ENCODE measurements at regions not wholly inside any gene's neighbourhood (a gene's known extent, or its start where the extent isn't known, plus 50 kb on each side); places are given as distances from the start of the nearest gene placed in this dataset.

GRCh38 chr18:40407909-40408308, 1547.1 kb upstream of the PIK3C3 start:
- Histone ChIP-seq H3K27me3 (ENCODE audit: control insufficient read depth in 2 of 2, insufficient read depth in 1 of 2, low read length in 1 of 2) (no peaks in the 10 kb centered on the region), H3K9me3 (ENCODE audit: control insufficient read depth in 2 of 2, insufficient read depth in 1 of 2, low read length in 1 of 2) (no peaks in the 10 kb centered on the region), H3K4me1 (ENCODE audit: control insufficient read depth in 2 of 2, insufficient read depth in 2 of 2, low read length in 2 of 2) (no peaks in the 10 kb centered on the region), H3K36me3 (ENCODE audit: control insufficient read depth in 2 of 2, insufficient read depth in 2 of 2, low read length in 1 of 2) (no peaks in the 10 kb centered on the region), H3K27ac (ENCODE audit: low read depth in 1 of 2, low read length in 1 of 2) (no peak overlapping the region), H3K4me3 (ENCODE audit: low read length in 2 of 2) (no peak overlapping the region)
- 69% methylated on average over 3 of the region's 3 CpGs for WGBS
- DNase-seq (ENCODE audit: low read depth in 6 of 9, low spot score in 9 of 9), result no peak

GRCh38 chr18:40404284-40404683, 1550.8 kb upstream of the PIK3C3 start:
- no peaks in the 10 kb centered on the region for H3K36me3 ChIP-seq (ENCODE audit: control insufficient read depth in 2 of 2, insufficient read depth in 2 of 2, low read length in 1 of 2)
- 93% methylated on average over 1 of the region's 1 CpG for WGBS

GRCh38 chr18:40402052-40402451, 1553.0 kb upstream of the PIK3C3 start:
- Histone ChIP-seq H3K36me3 (ENCODE audit: control insufficient read depth in 2 of 2, insufficient read depth in 2 of 2, low read length in 1 of 2) (no peaks in the 10 kb centered on the region), H3K4me3 (ENCODE audit: low read length in 2 of 2) (no peak overlapping the region), H3K4me1 (ENCODE audit: control insufficient read depth in 2 of 2, insufficient read depth in 2 of 2, low read length in 2 of 2) (no peaks in the 10 kb centered on the region), H3K27ac (ENCODE audit: low read depth in 1 of 2, low read length in 1 of 2) (no peak overlapping the region), H3K9me3 (ENCODE audit: control insufficient read depth in 2 of 2, insufficient read depth in 1 of 2, low read length in 1 of 2) (no peaks in the 10 kb centered on the region), H3K27me3 (ENCODE audit: control insufficient read depth in 2 of 2, insufficient read depth in 1 of 2, low read length in 1 of 2) (no peaks in the 10 kb centered on the region)
- no peak for DNase-seq (ENCODE audit: low read depth in 6 of 9, low spot score in 9 of 9)
- 93% methylated on average over 1 of the region's 1 CpG for WGBS

More at GRCh38 chr18:40404284-40404683, 1550.8 kb upstream of the PIK3C3 start:
- H3K9me3 ChIP-seq (ENCODE audit: control insufficient read depth in 2 of 2, insufficient read depth in 1 of 2, low read length in 1 of 2), result no peaks in the 10 kb centered on the region
- H3K27me3 ChIP-seq (ENCODE audit: control insufficient read depth in 2 of 2, insufficient read depth in 1 of 2, low read length in 1 of 2), result no peaks in the 10 kb centered on the region
- no peak for DNase-seq (ENCODE audit: low read depth in 6 of 9, low spot score in 9 of 9)
- no peak overlapping the region for H3K4me3 ChIP-seq (ENCODE audit: low read length in 2 of 2)
- H3K27ac ChIP-seq (ENCODE audit: low read depth in 1 of 2, low read length in 1 of 2), result no peak overlapping the region
- H3K4me1 ChIP-seq (ENCODE audit: control insufficient read depth in 2 of 2, insufficient read depth in 2 of 2, low read length in 2 of 2), result no peaks in the 10 kb centered on the region

GRCh38 chr18:40388121-40388520, 1566.9 kb upstream of the PIK3C3 start:
- 93% methylated on average over 2 of the region's 2 CpGs for WGBS
- Histone ChIP-seq H3K4me3 (ENCODE audit: low read length in 2 of 2) (no peak overlapping the region), H3K27me3 (ENCODE audit: control insufficient read depth in 2 of 2, insufficient read depth in 1 of 2, low read length in 1 of 2) (no peaks in the 10 kb centered on the region), H3K9me3 (ENCODE audit: control insufficient read depth in 2 of 2, insufficient read depth in 1 of 2, low read length in 1 of 2) (no peaks in the 10 kb centered on the region), H3K36me3 (ENCODE audit: control insufficient read depth in 2 of 2, insufficient read depth in 2 of 2, low read length in 1 of 2) (no peaks in the 10 kb centered on the region), H3K27ac (ENCODE audit: low read depth in 1 of 2, low read length in 1 of 2) (no peak overlapping the region), H3K4me1 (ENCODE audit: control insufficient read depth in 2 of 2, insufficient read depth in 2 of 2, low read length in 2 of 2) (no peaks in the 10 kb centered on the region)
- no peak for DNase-seq (ENCODE audit: low read depth in 6 of 9, low spot score in 9 of 9)

- Histone ChIP-seq H3K27ac (ENCODE audit: low read depth in 1 of 2, low read length in 1 of 2) (no peak overlapping the region), H3K36me3 (ENCODE audit: control insufficient read depth in 2 of 2, insufficient read depth in 2 of 2, low read length in 1 of 2) (no peaks in the 10 kb centered on the region), H3K4me1 (ENCODE audit: control insufficient read depth in 2 of 2, insufficient read depth in 2 of 2, low read length in 2 of 2) (no peaks in the 10 kb centered on the region), H3K27me3 (ENCODE audit: control insufficient read depth in 2 of 2, insufficient read depth in 1 of 2, low read length in 1 of 2) (no peaks in the 10 kb centered on the region), H3K9me3 (ENCODE audit: control insufficient read depth in 2 of 2, insufficient read depth in 1 of 2, low read length in 1 of 2) (no peaks in the 10 kb centered on the region), H3K4me3 (ENCODE audit: low read length in 2 of 2) (no peak overlapping the region)
- no peak for DNase-seq (ENCODE audit: low read depth in 6 of 9, low spot score in 9 of 9)
- WGBS, result 99% methylated on average over 3 of the region's 3 CpGs
These were observed 1567.8 kb upstream of the PIK3C3 start for GRCh38 chr18:40387130-40387787.

GRCh38 chr18:40382197-40382596, 1572.8 kb upstream of the PIK3C3 start:
- H3K4me1 ChIP-seq (ENCODE audit: control insufficient read depth in 2 of 2, insufficient read depth in 2 of 2, low read length in 2 of 2), result no peaks in the 10 kb centered on the region
- H3K36me3 ChIP-seq (ENCODE audit: control insufficient read depth in 2 of 2, insufficient read depth in 2 of 2, low read length in 1 of 2), result no peaks in the 10 kb centered on the region
- no peaks in the 10 kb centered on the region for H3K9me3 ChIP-seq (ENCODE audit: control insufficient read depth in 2 of 2, insufficient read depth in 1 of 2, low read length in 1 of 2)
- 94% methylated on average over 2 of the region's 2 CpGs for WGBS
- H3K27ac ChIP-seq (ENCODE audit: low read depth in 1 of 2, low read length in 1 of 2), result no peak overlapping the region
- DNase-seq (ENCODE audit: low read depth in 6 of 9, low spot score in 9 of 9), result no peak
- no peaks in the 10 kb centered on the region for H3K27me3 ChIP-seq (ENCODE audit: control insufficient read depth in 2 of 2, insufficient read depth in 1 of 2, low read length in 1 of 2)
- H3K4me3 ChIP-seq (ENCODE audit: low read length in 2 of 2), result no peak overlapping the region

- no peaks in the 10 kb centered on the region for H3K4me1 ChIP-seq (ENCODE audit: control insufficient read depth in 2 of 2, insufficient read depth in 2 of 2, low read length in 2 of 2)
- H3K36me3 ChIP-seq (ENCODE audit: control insufficient read depth in 2 of 2, insufficient read depth in 2 of 2, low read length in 1 of 2), result no peaks in the 10 kb centered on the region
- no peaks in the 10 kb centered on the region for H3K27me3 ChIP-seq (ENCODE audit: control insufficient read depth in 2 of 2, insufficient read depth in 1 of 2, low read length in 1 of 2)
- H3K27ac ChIP-seq (ENCODE audit: low read depth in 1 of 2, low read length in 1 of 2), result no peak overlapping the region
- no peak for DNase-seq (ENCODE audit: low read depth in 6 of 9, low spot score in 9 of 9)
- 94% methylated on average over 6 of the region's 6 CpGs for WGBS
- no peak overlapping the region for H3K4me3 ChIP-seq (ENCODE audit: low read length in 2 of 2)
- no peaks in the 10 kb centered on the region for H3K9me3 ChIP-seq (ENCODE audit: control insufficient read depth in 2 of 2, insufficient read depth in 1 of 2, low read length in 1 of 2)
These were observed 1574.2 kb upstream of the PIK3C3 start for GRCh38 chr18:40380686-40381439.

- DNase-seq (ENCODE audit: low read depth in 6 of 9, low spot score in 9 of 9), result no peak
- Histone ChIP-seq H3K4me1 (ENCODE audit: control insufficient read depth in 2 of 2, insufficient read depth in 2 of 2, low read length in 2 of 2) (no peaks in the 10 kb centered on the region), H3K4me3 (ENCODE audit: low read length in 2 of 2) (no peak overlapping the region), H3K36me3 (ENCODE audit: control insufficient read depth in 2 of 2, insufficient read depth in 2 of 2, low read length in 1 of 2) (no peaks in the 10 kb centered on the region), H3K27me3 (ENCODE audit: control insufficient read depth in 2 of 2, insufficient read depth in 1 of 2, low read length in 1 of 2) (no peaks in the 10 kb centered on the region), H3K9me3 (ENCODE audit: control insufficient read depth in 2 of 2, insufficient read depth in 1 of 2, low read length in 1 of 2) (no peaks in the 10 kb centered on the region), H3K27ac (ENCODE audit: low read depth in 1 of 2, low read length in 1 of 2) (no peak overlapping the region)
- WGBS, result 12% methylated on average over 1 of the region's 1 CpG
These were observed 1579.2 kb upstream of the PIK3C3 start for GRCh38 chr18:40375837-40376236.

GRCh38 chr18:40371673-40372072, 1583.4 kb upstream of the PIK3C3 start:
- no peak overlapping the region for H3K4me3 ChIP-seq (ENCODE audit: low read length in 2 of 2)
- whole genome bisulfite sequencing, result 83% methylated on average over 1 of the region's 1 CpG

More at GRCh38 chr18:40371673-40372072, 1583.4 kb upstream of the PIK3C3 start:
- Histone ChIP-seq H3K27ac (ENCODE audit: low read depth in 1 of 2, low read length in 1 of 2) (no peak overlapping the region), H3K9me3 (ENCODE audit: control insufficient read depth in 2 of 2, insufficient read depth in 1 of 2, low read length in 1 of 2) (no peaks in the 10 kb centered on the region), H3K27me3 (ENCODE audit: control insufficient read depth in 2 of 2, insufficient read depth in 1 of 2, low read length in 1 of 2) (no peaks in the 10 kb centered on the region), H3K4me1 (ENCODE audit: control insufficient read depth in 2 of 2, insufficient read depth in 2 of 2, low read length in 2 of 2) (no peaks in the 10 kb centered on the region), H3K36me3 (ENCODE audit: control insufficient read depth in 2 of 2, insufficient read depth in 2 of 2, low read length in 1 of 2) (no peaks in the 10 kb centered on the region)
- no peak for DNase-seq (ENCODE audit: low read depth in 6 of 9, low spot score in 9 of 9)

All from thymus (tissue), 11 donors.